HL-60 (cell line): ENCODE measurements at regions not wholly inside any gene's neighbourhood (a gene's known extent, or its start where the extent isn't known, plus 50 kb on each side); places are given as distances from the start of the nearest gene placed in this dataset.
"Not testable (repeated sequence)": the region's sequence is repeated elsewhere in the genome, so short reads cannot be mapped to it uniquely, and the experiment has no call there.

Experiments
- POLR2AphosphoS5 ChIP-seq: IDR thresholded peaks from 2 replicates; pipeline ENCODE4 v1.6.1; 2012; ENCODE audit warnings: low read depth
- TF ChIP-seq, protein P1 (sequence below): IDR thresholded peaks from one replicate; pipeline ENCODE4 v1.5.1; 2011; ENCODE audit warnings: low read length, control low read depth, inconsistent platforms; ENCODE audit not compliant: insufficient read depth
- TF ChIP-seq, protein P2 (sequence below): IDR thresholded peaks from 2 replicates; pipeline ENCODE4 v1.6.1; 2012; ENCODE audit warnings: low read depth; ENCODE audit not compliant: insufficient replicate concordance

DNA sequence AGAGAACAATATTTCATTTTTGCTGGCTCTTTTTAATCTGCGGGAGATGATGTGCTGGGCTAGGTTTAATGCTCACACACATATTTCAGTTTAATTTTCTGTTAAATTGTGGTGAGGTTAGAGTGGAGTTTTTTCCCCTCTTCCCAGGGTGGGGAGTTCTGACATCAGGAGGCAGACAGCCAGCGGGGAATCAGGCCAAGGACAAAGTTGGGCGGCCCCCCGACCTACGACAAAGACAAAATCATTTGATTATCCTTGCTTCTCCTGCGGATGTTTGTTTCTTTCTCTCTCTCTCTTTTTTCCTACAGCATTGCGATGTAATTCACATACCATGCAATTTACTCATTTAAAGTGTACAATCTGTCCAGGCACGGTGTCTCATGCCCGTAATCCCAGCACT is 295.9 kb downstream of the NPIPA7 start:
- TF ChIP-seq, protein P1, sequence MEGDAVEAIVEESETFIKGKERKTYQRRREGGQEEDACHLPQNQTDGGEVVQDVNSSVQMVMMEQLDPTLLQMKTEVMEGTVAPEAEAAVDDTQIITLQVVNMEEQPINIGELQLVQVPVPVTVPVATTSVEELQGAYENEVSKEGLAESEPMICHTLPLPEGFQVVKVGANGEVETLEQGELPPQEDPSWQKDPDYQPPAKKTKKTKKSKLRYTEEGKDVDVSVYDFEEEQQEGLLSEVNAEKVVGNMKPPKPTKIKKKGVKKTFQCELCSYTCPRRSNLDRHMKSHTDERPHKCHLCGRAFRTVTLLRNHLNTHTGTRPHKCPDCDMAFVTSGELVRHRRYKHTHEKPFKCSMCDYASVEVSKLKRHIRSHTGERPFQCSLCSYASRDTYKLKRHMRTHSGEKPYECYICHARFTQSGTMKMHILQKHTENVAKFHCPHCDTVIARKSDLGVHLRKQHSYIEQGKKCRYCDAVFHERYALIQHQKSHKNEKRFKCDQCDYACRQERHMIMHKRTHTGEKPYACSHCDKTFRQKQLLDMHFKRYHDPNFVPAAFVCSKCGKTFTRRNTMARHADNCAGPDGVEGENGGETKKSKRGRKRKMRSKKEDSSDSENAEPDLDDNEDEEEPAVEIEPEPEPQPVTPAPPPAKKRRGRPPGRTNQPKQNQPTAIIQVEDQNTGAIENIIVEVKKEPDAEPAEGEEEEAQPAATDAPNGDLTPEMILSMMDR: not testable (repeated sequence)
- not testable (repeated sequence) for TF ChIP-seq POLR2AphosphoS5
- TF ChIP-seq, protein P2, sequence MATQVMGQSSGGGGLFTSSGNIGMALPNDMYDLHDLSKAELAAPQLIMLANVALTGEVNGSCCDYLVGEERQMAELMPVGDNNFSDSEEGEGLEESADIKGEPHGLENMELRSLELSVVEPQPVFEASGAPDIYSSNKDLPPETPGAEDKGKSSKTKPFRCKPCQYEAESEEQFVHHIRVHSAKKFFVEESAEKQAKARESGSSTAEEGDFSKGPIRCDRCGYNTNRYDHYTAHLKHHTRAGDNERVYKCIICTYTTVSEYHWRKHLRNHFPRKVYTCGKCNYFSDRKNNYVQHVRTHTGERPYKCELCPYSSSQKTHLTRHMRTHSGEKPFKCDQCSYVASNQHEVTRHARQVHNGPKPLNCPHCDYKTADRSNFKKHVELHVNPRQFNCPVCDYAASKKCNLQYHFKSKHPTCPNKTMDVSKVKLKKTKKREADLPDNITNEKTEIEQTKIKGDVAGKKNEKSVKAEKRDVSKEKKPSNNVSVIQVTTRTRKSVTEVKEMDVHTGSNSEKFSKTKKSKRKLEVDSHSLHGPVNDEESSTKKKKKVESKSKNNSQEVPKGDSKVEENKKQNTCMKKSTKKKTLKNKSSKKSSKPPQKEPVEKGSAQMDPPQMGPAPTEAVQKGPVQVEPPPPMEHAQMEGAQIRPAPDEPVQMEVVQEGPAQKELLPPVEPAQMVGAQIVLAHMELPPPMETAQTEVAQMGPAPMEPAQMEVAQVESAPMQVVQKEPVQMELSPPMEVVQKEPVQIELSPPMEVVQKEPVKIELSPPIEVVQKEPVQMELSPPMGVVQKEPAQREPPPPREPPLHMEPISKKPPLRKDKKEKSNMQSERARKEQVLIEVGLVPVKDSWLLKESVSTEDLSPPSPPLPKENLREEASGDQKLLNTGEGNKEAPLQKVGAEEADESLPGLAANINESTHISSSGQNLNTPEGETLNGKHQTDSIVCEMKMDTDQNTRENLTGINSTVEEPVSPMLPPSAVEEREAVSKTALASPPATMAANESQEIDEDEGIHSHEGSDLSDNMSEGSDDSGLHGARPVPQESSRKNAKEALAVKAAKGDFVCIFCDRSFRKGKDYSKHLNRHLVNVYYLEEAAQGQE: not testable (repeated sequence)
